ENCODE measurements at regions not wholly inside any gene's neighbourhood (a gene's known extent, or its start where the extent isn't known, plus 50 kb on each side); places are given as distances from the start of the nearest gene placed in this dataset.

DNA sequence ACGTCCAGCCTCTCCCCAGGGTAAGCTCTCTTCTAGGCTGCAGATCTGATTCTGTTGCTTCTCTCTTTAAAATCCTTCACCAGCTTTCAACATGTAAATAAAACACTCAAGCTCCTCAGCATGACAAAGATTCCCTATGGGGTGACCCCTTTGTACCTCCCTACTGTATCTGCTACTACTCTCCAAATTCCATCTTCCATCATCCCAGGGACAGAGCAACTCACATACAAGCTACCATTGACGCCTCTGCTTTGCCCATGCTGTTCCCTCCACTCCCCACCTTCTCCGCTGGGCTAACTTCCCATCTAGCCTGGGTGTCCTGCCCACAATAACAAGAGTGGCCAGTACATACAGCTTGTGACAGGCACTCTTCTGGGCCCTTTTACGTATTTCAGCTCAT, 207.5 kb upstream of the ZBED5 start:
- Histone ChIP-seq H3K9ac (ENCODE audit: low read length) (no peak overlapping the region), H3K18ac (ENCODE audit: low read length) (no peak overlapping the region), H2BK12ac (ENCODE audit: low read length) (no peak overlapping the region), H3K4me2 (ENCODE audit: low read length) (no peak overlapping the region), H3K14ac (ENCODE audit: low read length) (no peak overlapping the region), H3K27me3 (ENCODE audit: insufficient read depth, low read length) (no peaks in the 10 kb centered on the region), H3K79me2 (ENCODE audit: control insufficient read depth, insufficient read depth, low read length, poor library complexity) (no peaks in the 10 kb centered on the region), H2BK5ac (ENCODE audit: low read depth, low read length, poor library complexity) (no peak overlapping the region), H3K36me3 (ENCODE audit: control insufficient read depth in 1 of 2, insufficient read depth in 2 of 2, low read length in 2 of 2) (no peaks in the 10 kb centered on the region), H4K8ac (ENCODE audit: low read depth, low read length) (no peak overlapping the region), H3K4me1 (ENCODE audit: control insufficient read depth in 1 of 2, insufficient read depth in 2 of 2, low read length in 2 of 2) (no peaks in the 10 kb centered on the region), H3K27ac (ENCODE audit: low read depth, low read length) (no peak overlapping the region), H3K4ac (ENCODE audit: low read depth, low read length) (no peak overlapping the region), H4K91ac (ENCODE audit: low read depth, low read length) (no peak overlapping the region), H2AFZ (ENCODE audit: insufficient read depth, low read length, poor library complexity) (no peak overlapping the region), H3K4me3 (ENCODE audit: low read depth, low read length) (no peak overlapping the region), H2BK120ac (ENCODE audit: insufficient read depth, low read length, poor library complexity) (no peak overlapping the region), H3K23ac (ENCODE audit: low read length) (no peak overlapping the region), H3K79me1 (ENCODE audit: low read length) (no peaks in the 10 kb centered on the region), H4K12ac (ENCODE audit: low read depth, low read length) (no peak overlapping the region), H3K9me3 (ENCODE audit: insufficient read depth, low read depth, low read length) (no peaks in the 10 kb centered on the region), H2AK5ac (ENCODE audit: low read length) (no peak overlapping the region)
- no CpG with 5 or more reads among the region's 4 CpGs for WGBS (ENCODE audit: extremely low coverage, insufficient coverage, insufficient read length)
- DNase-seq: no peak

GRCh38 chr11:11057472-11057854, 199.6 kb upstream of the ZBED5 start:
- no peak overlapping the region for H3K4me3 ChIP-seq (ENCODE audit: low read depth, low read length)
- no peak overlapping the region for H3K23ac ChIP-seq (ENCODE audit: low read length)

DNA sequence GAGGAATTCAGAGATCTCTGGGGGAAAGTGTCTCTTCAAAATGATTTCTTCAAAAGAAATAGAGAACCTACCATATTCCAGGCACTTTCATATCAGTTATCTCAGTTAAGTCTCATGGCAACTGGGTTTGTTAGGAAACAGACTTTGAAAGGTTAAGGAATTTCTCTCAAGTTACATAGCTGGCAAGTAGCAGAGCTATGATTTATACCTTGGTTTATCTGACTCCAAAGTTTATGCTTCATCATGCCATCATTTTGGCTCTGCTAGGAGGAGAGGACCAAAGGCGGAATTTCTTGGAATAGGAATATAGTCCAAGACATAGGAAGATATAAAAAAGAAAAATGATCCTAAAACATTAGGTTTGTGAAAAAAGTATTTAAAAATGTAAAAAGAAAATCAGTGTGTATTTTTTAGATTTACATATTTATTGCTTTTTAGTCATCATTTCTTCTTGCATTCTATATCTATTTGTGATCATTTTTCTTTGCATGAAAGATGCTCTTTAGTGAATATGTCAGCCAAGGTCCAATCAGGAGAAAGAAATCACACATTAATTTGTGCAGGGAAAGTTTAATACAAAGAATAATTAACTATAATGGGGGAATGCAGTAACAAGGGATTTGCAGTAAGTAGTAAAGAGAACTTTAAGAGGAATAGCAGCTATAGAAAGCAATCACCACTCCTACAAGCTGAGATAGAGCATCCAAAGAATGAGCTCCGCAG, 199.1 kb upstream of the ZBED5 start:
- Histone ChIP-seq H3K36me3 (ENCODE audit: control insufficient read depth in 1 of 2, insufficient read depth in 2 of 2, low read length in 2 of 2) (no peaks in the 10 kb centered on the region), H2BK120ac (ENCODE audit: insufficient read depth, low read length, poor library complexity) (no peak overlapping the region), H3K9me3 (ENCODE audit: insufficient read depth, low read depth, low read length) (peaks cover 4% of the 10 kb centered on the region), H3K79me1 (ENCODE audit: low read length) (no peaks in the 10 kb centered on the region), H3K23ac (ENCODE audit: low read length) (no peak overlapping the region), H3K9ac (ENCODE audit: low read length) (no peak overlapping the region), H2AFZ (ENCODE audit: insufficient read depth, low read length, poor library complexity) (no peak overlapping the region), H3K4me2 (ENCODE audit: low read length) (no peak overlapping the region), H2BK5ac (ENCODE audit: low read depth, low read length, poor library complexity) (no peak overlapping the region), H3K27ac (ENCODE audit: low read depth, low read length) (no peak overlapping the region), H4K12ac (ENCODE audit: low read depth, low read length) (no peak overlapping the region), H3K18ac (ENCODE audit: low read length) (no peak overlapping the region), H3K27me3 (ENCODE audit: insufficient read depth, low read length) (no peaks in the 10 kb centered on the region), H3K14ac (ENCODE audit: low read length) (no peak overlapping the region), H3K4me3 (ENCODE audit: low read depth, low read length) (no peak overlapping the region), H2BK12ac (ENCODE audit: low read length) (no peak overlapping the region), H3K4ac (ENCODE audit: low read depth, low read length) (no peak overlapping the region), H4K8ac (ENCODE audit: low read depth, low read length) (no peak overlapping the region), H3K4me1 (ENCODE audit: control insufficient read depth in 1 of 2, insufficient read depth in 2 of 2, low read length in 2 of 2) (no peaks in the 10 kb centered on the region), H3K79me2 (ENCODE audit: control insufficient read depth, insufficient read depth, low read length, poor library complexity) (no peaks in the 10 kb centered on the region), H4K91ac (ENCODE audit: low read depth, low read length) (no peak overlapping the region), H2AK5ac (ENCODE audit: low read length) (no peak overlapping the region)
- no peak for DNase-seq
- no CpG with 5 or more reads among the region's 2 CpGs for WGBS (ENCODE audit: extremely low coverage, insufficient coverage, insufficient read length)

More at GRCh38 chr11:11057472-11057854, 199.6 kb upstream of the ZBED5 start:
- Histone ChIP-seq H2BK12ac (ENCODE audit: low read length) (no peak overlapping the region), H3K36me3 (ENCODE audit: control insufficient read depth in 1 of 2, insufficient read depth in 2 of 2, low read length in 2 of 2) (no peaks in the 10 kb centered on the region), H3K79me2 (ENCODE audit: control insufficient read depth, insufficient read depth, low read length, poor library complexity) (no peaks in the 10 kb centered on the region), H3K27ac (ENCODE audit: low read depth, low read length) (no peak overlapping the region), H2BK120ac (ENCODE audit: insufficient read depth, low read length, poor library complexity) (no peak overlapping the region), H3K79me1 (ENCODE audit: low read length) (no peaks in the 10 kb centered on the region), H3K18ac (ENCODE audit: low read length) (no peak overlapping the region), H3K27me3 (ENCODE audit: insufficient read depth, low read length) (no peaks in the 10 kb centered on the region), H3K4me1 (ENCODE audit: control insufficient read depth in 1 of 2, insufficient read depth in 2 of 2, low read length in 2 of 2) (no peaks in the 10 kb centered on the region), H3K4me2 (ENCODE audit: low read length) (no peak overlapping the region), H3K14ac (ENCODE audit: low read length) (no peak overlapping the region), H2AK5ac (ENCODE audit: low read length) (no peak overlapping the region), H4K8ac (ENCODE audit: low read depth, low read length) (no peak overlapping the region), H3K9me3 (ENCODE audit: insufficient read depth, low read depth, low read length) (peaks cover 4% of the 10 kb centered on the region), H4K91ac (ENCODE audit: low read depth, low read length) (no peak overlapping the region), H4K12ac (ENCODE audit: low read depth, low read length) (no peak overlapping the region), H2AFZ (ENCODE audit: insufficient read depth, low read length, poor library complexity) (no peak overlapping the region), H2BK5ac (ENCODE audit: low read depth, low read length, poor library complexity) (no peak overlapping the region), H3K4ac (ENCODE audit: low read depth, low read length) (no peak overlapping the region), H3K9ac (ENCODE audit: low read length) (no peak overlapping the region)
- WGBS (ENCODE audit: extremely low coverage, insufficient coverage, insufficient read length): no CpG with 5 or more reads among the region's 2 CpGs
- no peak for DNase-seq

- WGBS (ENCODE audit: extremely low coverage, insufficient coverage, insufficient read length): no CpG with 5 or more reads among the region's 1 CpG
- Histone ChIP-seq H4K12ac (ENCODE audit: low read depth, low read length) (no peak overlapping the region), H4K91ac (ENCODE audit: low read depth, low read length) (no peak overlapping the region)
Measured at GRCh38 chr11:11056316-11056715, 198.5 kb upstream of the ZBED5 start.

More at GRCh38 chr11:11056316-11056715, 198.5 kb upstream of the ZBED5 start:
- Histone ChIP-seq H3K79me1 (ENCODE audit: low read length) (no peaks in the 10 kb centered on the region), H3K4me1 (ENCODE audit: control insufficient read depth in 1 of 2, insufficient read depth in 2 of 2, low read length in 2 of 2) (no peaks in the 10 kb centered on the region), H2AK5ac (ENCODE audit: low read length) (no peak overlapping the region), H3K36me3 (ENCODE audit: control insufficient read depth in 1 of 2, insufficient read depth in 2 of 2, low read length in 2 of 2) (no peaks in the 10 kb centered on the region), H3K4me3 (ENCODE audit: low read depth, low read length) (no peak overlapping the region), H3K14ac (ENCODE audit: low read length) (no peak overlapping the region), H4K8ac (ENCODE audit: low read depth, low read length) (no peak overlapping the region), H2BK12ac (ENCODE audit: low read length) (no peak overlapping the region), H3K27me3 (ENCODE audit: insufficient read depth, low read length) (no peaks in the 10 kb centered on the region), H3K79me2 (ENCODE audit: control insufficient read depth, insufficient read depth, low read length, poor library complexity) (no peaks in the 10 kb centered on the region), H2BK120ac (ENCODE audit: insufficient read depth, low read length, poor library complexity) (no peak overlapping the region), H3K18ac (ENCODE audit: low read length) (no peak overlapping the region), H3K9me3 (ENCODE audit: insufficient read depth, low read depth, low read length) (peaks cover 4% of the 10 kb centered on the region), H3K4ac (ENCODE audit: low read depth, low read length) (no peak overlapping the region), H2AFZ (ENCODE audit: insufficient read depth, low read length, poor library complexity) (no peak overlapping the region), H3K23ac (ENCODE audit: low read length) (no peak overlapping the region), H3K4me2 (ENCODE audit: low read length) (no peak overlapping the region), H2BK5ac (ENCODE audit: low read depth, low read length, poor library complexity) (no peak overlapping the region), H3K27ac (ENCODE audit: low read depth, low read length) (no peak overlapping the region), H3K9ac (ENCODE audit: low read length) (no peak overlapping the region)
- no peak for DNase-seq

All from trophoblast cell (in vitro differentiated cells and primary cell).